Prostate gland (tissue), 2 donors: ENCODE measurements at regions not wholly inside any gene's neighbourhood (a gene's known extent, or its start where the extent isn't known, plus 50 kb on each side); places are given as distances from the start of the nearest gene placed in this dataset.

Source experiments
- DNase-seq: peaks from one replicate; pipeline ENCODE4 v3.0.0-alpha.2; 2019; ENCODE audit warnings: low spot score
- H3K27ac ChIP-seq, 2 donors: fragments of 200-600 bp; sonication (generic); 2 replicates each; pipeline ENCODE4 v1.5.1; 2017 to 2019
- H3K27me3 ChIP-seq: fragments of 200-600 bp; sonication (generic); replicated peaks from 2 replicates; pipeline ENCODE4 v1.5.1; 2019; ENCODE audit not compliant: insufficient read depth
- H3K36me3 ChIP-seq, 2 donors: fragments of 200-600 bp; sonication (generic); 1 replicate in 1 of 2; 2 replicates in 1 of 2; pipeline versions ENCODE4 v1.5.1 to v1.8.1; 2017 to 2019
- H3K4me1 ChIP-seq: fragments of 200-600 bp; sonication (generic); replicated peaks from 2 replicates; pipeline ENCODE4 v1.5.1; 2019
- H3K4me3 ChIP-seq, 2 donors: fragments of 200-600 bp; sonication (generic); 2 replicates each; pipeline ENCODE4 v1.5.1; 2017 to 2019
- H3K9me3 ChIP-seq: fragments of 200-600 bp; sonication (generic); 2 replicates; pipeline ENCODE4 v1.5.1; 2017
- POLR2A ChIP-seq: fragments of 450-650 bp; IDR thresholded peaks from one replicate; pipeline ENCODE4 v1.6.1; 2016; ENCODE audit warnings: antibody characterized with exemption, mild to moderate bottlenecking
- POLR2AphosphoS5 ChIP-seq: sonication (generic); formaldehyde crosslinking; IDR thresholded peaks from one replicate; pipeline ENCODE4 v1.6.1; 2017; ENCODE audit warnings: antibody characterized with exemption
- WGBS: methylation state at CpG from one replicate; pipeline ENCODE4 v1.1.5; 2018; 5-methylcytosine and 5-hydroxymethylcytosine counted together
- intact Hi-C: fragments of 100-400 bp; cut with DNase I; formaldehyde crosslinking; loops from one replicate; pipeline ENCODE4 v1.14.2; 2022
- TF ChIP-seq, protein P1 (sequence below), 4 experiments: fragments of 200-600 bp in 2 of 4; fragments of 450-650 bp in 2 of 4; sonication (generic) in 2 of 4; IDR thresholded peaks; 1 replicate in 3 of 4; 2 replicates in 1 of 4; pipeline ENCODE4 v1.5.1; 2016 to 2019; ENCODE audit warnings: antibody characterized with exemption in 4 of 4, mild to moderate bottlenecking in 2 of 4, moderate library complexity in 2 of 4

DNA sequence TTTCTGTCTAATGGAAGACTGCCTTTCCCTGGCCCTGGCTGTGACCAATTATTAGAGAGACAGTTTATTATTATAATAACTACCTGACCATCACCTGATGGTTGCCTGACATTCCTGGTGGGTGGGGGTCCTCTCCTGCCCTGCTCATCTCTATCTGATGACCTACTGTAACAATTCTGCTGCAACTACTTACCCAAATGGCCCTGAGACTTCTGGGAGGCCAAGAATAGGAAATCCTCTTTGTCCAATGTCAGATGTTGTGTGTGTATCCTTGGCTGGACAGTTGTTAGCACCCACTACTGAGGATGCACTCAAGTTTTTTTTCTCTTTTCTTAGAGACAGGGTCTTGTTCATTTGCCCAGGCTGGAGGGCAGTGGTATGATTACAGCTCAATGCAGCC, 110.3 kb downstream of the DDX1 start:
- Histone ChIP-seq H3K9me3 (no peaks in the 10 kb centered on the region), H3K27me3 (no peaks in the 10 kb centered on the region), H3K4me3 (no peak overlapping the region), H3K27ac (no peak overlapping the region), H3K4me1 (no peaks in the 10 kb centered on the region), H3K36me3 (no peaks in the 10 kb centered on the region)
- intact Hi-C loops, result no loop called here
- TF ChIP-seq, protein P1, sequence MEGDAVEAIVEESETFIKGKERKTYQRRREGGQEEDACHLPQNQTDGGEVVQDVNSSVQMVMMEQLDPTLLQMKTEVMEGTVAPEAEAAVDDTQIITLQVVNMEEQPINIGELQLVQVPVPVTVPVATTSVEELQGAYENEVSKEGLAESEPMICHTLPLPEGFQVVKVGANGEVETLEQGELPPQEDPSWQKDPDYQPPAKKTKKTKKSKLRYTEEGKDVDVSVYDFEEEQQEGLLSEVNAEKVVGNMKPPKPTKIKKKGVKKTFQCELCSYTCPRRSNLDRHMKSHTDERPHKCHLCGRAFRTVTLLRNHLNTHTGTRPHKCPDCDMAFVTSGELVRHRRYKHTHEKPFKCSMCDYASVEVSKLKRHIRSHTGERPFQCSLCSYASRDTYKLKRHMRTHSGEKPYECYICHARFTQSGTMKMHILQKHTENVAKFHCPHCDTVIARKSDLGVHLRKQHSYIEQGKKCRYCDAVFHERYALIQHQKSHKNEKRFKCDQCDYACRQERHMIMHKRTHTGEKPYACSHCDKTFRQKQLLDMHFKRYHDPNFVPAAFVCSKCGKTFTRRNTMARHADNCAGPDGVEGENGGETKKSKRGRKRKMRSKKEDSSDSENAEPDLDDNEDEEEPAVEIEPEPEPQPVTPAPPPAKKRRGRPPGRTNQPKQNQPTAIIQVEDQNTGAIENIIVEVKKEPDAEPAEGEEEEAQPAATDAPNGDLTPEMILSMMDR (IDR thresholded peaks at IDR 0.05), result no peak
- TF ChIP-seq POLR2A (no peak), POLR2AphosphoS5 (no peak)
- no peak for DNase-seq

DNA sequence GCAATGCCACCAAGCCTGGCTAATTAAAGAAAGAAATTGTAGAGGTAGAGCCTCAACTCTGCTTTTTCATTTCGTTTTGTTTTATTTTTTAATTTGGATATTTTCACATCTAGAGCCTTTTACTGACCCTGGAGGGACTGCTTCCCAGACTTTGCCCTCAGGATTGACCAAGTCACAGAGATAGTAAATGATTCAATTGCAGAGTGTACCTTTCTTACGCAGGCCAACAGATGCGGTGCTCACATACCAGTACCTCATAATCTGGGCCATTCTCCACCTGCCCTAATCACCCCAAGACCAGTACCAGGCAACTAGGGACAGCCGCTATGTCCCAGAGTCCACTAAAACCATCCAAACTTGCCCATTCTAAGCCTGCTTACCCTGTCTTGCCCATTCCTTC, 110.8 kb downstream of the DDX1 start:
- Histone ChIP-seq H3K4me3 (no peak overlapping the region), H3K36me3 (no peaks in the 10 kb centered on the region), H3K27ac (no peak overlapping the region), H3K4me1 (no peaks in the 10 kb centered on the region), H3K27me3 (no peaks in the 10 kb centered on the region), H3K9me3 (no peaks in the 10 kb centered on the region)
- 75% methylated on average over 4 of the region's 4 CpGs for WGBS
- no peak for DNase-seq
- no peak for TF ChIP-seq POLR2AphosphoS5
- TF ChIP-seq, protein P1 (IDR thresholded peaks at IDR 0.05), result no peak
- TF ChIP-seq POLR2A, result no peak
- intact Hi-C loops, result no loop called here

DNA sequence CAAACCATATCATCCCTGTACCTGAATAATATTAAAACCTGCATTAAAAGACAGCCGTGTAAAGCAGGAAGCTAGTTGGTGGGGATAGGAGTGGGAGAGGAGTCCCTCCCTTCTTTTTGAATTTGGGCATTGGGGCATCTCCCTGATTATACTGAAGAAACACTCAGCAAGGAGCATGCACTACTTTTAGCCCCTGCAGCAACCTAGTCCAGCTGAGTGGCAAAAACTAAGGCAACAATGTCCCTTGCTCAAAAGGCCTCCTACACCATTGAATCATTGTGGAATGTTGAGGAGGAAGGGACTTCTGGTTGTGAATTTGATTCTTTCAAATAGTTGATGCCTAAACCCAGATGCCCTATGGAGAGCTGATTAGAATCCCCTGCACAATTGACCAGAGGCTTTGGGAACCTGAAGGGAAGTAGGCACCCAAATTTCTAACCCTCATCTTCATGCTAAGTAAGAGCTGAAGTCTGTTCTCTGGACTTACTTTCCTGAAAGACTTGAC, 111.7 kb downstream of the DDX1 start:
- no peaks in the 10 kb centered on the region for H3K27me3 ChIP-seq
- H3K27ac ChIP-seq, result no peak overlapping the region
- no peaks in the 10 kb centered on the region for H3K4me1 ChIP-seq
- no peaks in the 10 kb centered on the region for H3K36me3 ChIP-seq
- intact Hi-C loops, result no loop called here
- no peaks in the 10 kb centered on the region for H3K9me3 ChIP-seq
- DNase-seq, result no peak
- 93% methylated on average over 1 of the region's 1 CpG for WGBS
- no peak overlapping the region for H3K4me3 ChIP-seq
- TF ChIP-seq, protein P1 (IDR thresholded peaks at IDR 0.05), result no peak
- no peak for TF ChIP-seq POLR2AphosphoS5
- TF ChIP-seq POLR2A, result no peak

DNA sequence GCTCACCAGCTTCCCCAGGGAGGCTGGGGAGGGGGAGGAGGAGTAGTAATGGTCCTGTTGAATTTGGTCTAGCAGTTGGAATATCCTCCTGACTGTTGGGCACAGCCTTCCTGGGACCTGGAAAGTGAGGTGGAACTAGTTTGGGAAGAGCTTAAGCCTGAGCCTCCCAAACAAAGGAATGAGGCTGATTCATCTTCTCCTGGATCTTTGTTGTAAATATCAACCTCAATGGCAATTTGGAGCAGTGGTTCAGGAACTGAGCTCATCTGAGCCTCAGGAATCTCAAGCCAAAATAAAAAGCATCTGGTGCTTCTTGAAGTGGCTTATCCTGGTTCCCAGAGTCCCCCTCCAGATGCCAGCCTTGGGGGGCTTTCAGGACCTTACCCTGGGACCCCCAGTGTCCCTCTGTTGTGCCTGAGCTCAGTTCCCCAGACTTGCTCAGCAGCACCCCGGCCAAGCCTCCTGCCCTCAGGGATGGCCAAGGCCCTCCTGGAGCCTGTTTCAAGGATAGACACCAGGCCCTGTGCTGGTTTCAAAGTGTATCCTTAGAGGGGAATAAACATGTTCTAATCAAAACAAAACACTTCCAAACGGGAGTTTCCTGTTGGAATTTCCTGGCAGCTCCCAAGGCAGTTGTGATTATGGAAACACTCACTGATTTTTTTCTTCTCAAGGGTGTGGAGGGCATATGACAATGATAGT, 112.6 kb downstream of the DDX1 start:
- 48% methylated on average over 2 of the region's 2 CpGs for WGBS
- Histone ChIP-seq H3K4me1 (no peaks in the 10 kb centered on the region), H3K27me3 (no peaks in the 10 kb centered on the region), H3K4me3 (no peak overlapping the region), H3K27ac (no peak overlapping the region), H3K36me3 (no peaks in the 10 kb centered on the region), H3K9me3 (no peaks in the 10 kb centered on the region)
- TF ChIP-seq POLR2AphosphoS5, result no peak
- TF ChIP-seq, protein P1 (IDR thresholded peaks at IDR 0.05), result no peak
- no peak for TF ChIP-seq POLR2A
- intact Hi-C loops, result no loop called here
- no peak for DNase-seq

- Histone ChIP-seq H3K36me3 (no peaks in the 10 kb centered on the region), H3K27ac (no peak overlapping the region), H3K4me1 (no peaks in the 10 kb centered on the region), H3K27me3 (no peaks in the 10 kb centered on the region), H3K9me3 (no peaks in the 10 kb centered on the region), H3K4me3 (no peak overlapping the region)
- intact Hi-C loops, result no loop called here
- no peak for DNase-seq
- 83% methylated on average over 1 of the region's 1 CpG for WGBS
- TF ChIP-seq, protein P1 (IDR thresholded peaks at IDR 0.05), result no peak
Observed at GRCh38 chr2:15704788-15705115, 113.1 kb downstream of the DDX1 start.
